GM12892 (cell line): ENCODE measurements at regions not wholly inside any gene's neighbourhood (a gene's known extent, or its start where the extent isn't known, plus 50 kb on each side); places are given as distances from the start of the nearest gene placed in this dataset.

Source experiments
- POLR2A ChIP-seq: IDR thresholded peaks from 2 replicates; pipeline ENCODE4 v1.6.1; 2011; ENCODE audit warnings: low read depth, low read length, control low read depth
- POLR2AphosphoS5 ChIP-seq: IDR thresholded peaks from 2 replicates; pipeline ENCODE4 v1.6.1; 2011; ENCODE audit warnings: low read depth, low read length, control low read depth
- TAF1 ChIP-seq: IDR thresholded peaks from 2 replicates; pipeline ENCODE4 v1.6.1; 2011; ENCODE audit warnings: low read depth, mild to moderate bottlenecking, control low read depth, low read length, borderline replicate concordance

- TF ChIP-seq POLR2A: no peak
- TF ChIP-seq POLR2AphosphoS5: no peak
- no peak for TF ChIP-seq TAF1
These were observed 298.8 kb downstream of the RASEF start for GRCh38 chr9:82764061-82764668.
